CD14-positive monocyte (primary cell): ENCODE measurements at regions not wholly inside any gene's neighbourhood (a gene's known extent, or its start where the extent isn't known, plus 50 kb on each side); places are given as distances from the start of the nearest gene placed in this dataset.

Experiments used
- DNase-seq, 3 donors: peaks; one replicate each; pipeline ENCODE4 v3.0.0-alpha.2; 2011 to 2022
- H2AFZ ChIP-seq: 2 replicates; pipeline ENCODE4 v1.6.0; 2012; ENCODE audit warnings: mild to moderate bottlenecking, low read depth, low read length, inconsistent platforms; ENCODE audit not compliant: insufficient read depth, poor library complexity, severe bottlenecking
- H3K27ac ChIP-seq, 2 donors: 1 replicate in 1 of 2; 2 replicates in 1 of 2; pipeline ENCODE4 v1.5.1; 2012 to 2013; ENCODE audit warnings: low read length in 2 of 2, control low read depth in 1 of 2, inconsistent platforms in 1 of 2, low read depth in 1 of 2, mild to moderate bottlenecking in 1 of 2
- H3K27me3 ChIP-seq, 2 donors: one replicate each; pipeline versions ENCODE4 v1.6.0 to v1.6.1; 2011 to 2013; ENCODE audit warnings: low read length in 2 of 2; ENCODE audit not compliant: control insufficient read depth in 2 of 2, insufficient read depth in 2 of 2
- H3K36me3 ChIP-seq, 2 donors: replicated peaks in 1 of 2; 1 replicate in 1 of 2; 2 replicates in 1 of 2; pipeline versions ENCODE4 v1.5.1 to v1.6.1; 2012 to 2013; ENCODE audit warnings: low read length in 2 of 2, control low read depth in 1 of 2, inconsistent platforms in 1 of 2, mild to moderate bottlenecking in 1 of 2; ENCODE audit not compliant: insufficient read depth in 2 of 2, control insufficient read depth in 1 of 2
- H3K4me1 ChIP-seq, 2 donors: 1 replicate in 1 of 2; 2 replicates in 1 of 2; pipeline versions ENCODE4 v1.5.1 to v1.6.1; 2012 to 2013; ENCODE audit warnings: low read length in 2 of 2, control low read depth in 1 of 2, inconsistent platforms in 1 of 2, mild to moderate bottlenecking in 1 of 2, moderate library complexity in 1 of 2; ENCODE audit not compliant: insufficient read depth in 2 of 2, control insufficient read depth in 1 of 2
- H3K4me2 ChIP-seq: replicated peaks from 2 replicates; pipeline ENCODE3; 2012; ENCODE audit warnings: low read length, moderate library complexity, mild to moderate bottlenecking; ENCODE audit not compliant: poor library complexity, severe bottlenecking; ENCODE audit errors: extremely low read depth
- H3K4me3 ChIP-seq, 3 experiments: fragments of 200-600 bp in 1 of 3; sonication (generic) in 1 of 3; replicated peaks in 1 of 3; 1 replicate in 2 of 3; 2 replicates in 1 of 3; pipeline ENCODE4 v1.5.1; 2011 to 2013; ENCODE audit warnings: low read length in 3 of 3, mild to moderate bottlenecking in 3 of 3, control low read depth in 2 of 3, low read depth in 2 of 3, inconsistent platforms in 1 of 3, moderate library complexity in 1 of 3
- H3K79me2 ChIP-seq: 2 replicates; pipeline ENCODE4 v1.6.0; 2012; ENCODE audit warnings: mild to moderate bottlenecking, control low read depth, inconsistent platforms, low read length, moderate library complexity; ENCODE audit not compliant: insufficient read depth
- H3K9ac ChIP-seq: 2 replicates; pipeline ENCODE4 v1.6.0; 2017; ENCODE audit warnings: low read length, mild to moderate bottlenecking; ENCODE audit not compliant: insufficient read depth, poor library complexity, severe bottlenecking
- H3K9me3 ChIP-seq, 2 donors: replicated peaks in 1 of 2; 1 replicate in 1 of 2; 2 replicates in 1 of 2; pipeline versions ENCODE4 v1.5.1 to v1.6.1; 2012 to 2013; ENCODE audit warnings: low read length in 2 of 2, control low read depth in 1 of 2; ENCODE audit not compliant: control insufficient read depth in 1 of 2, insufficient read depth in 1 of 2
- H4K20me1 ChIP-seq: 2 replicates; pipeline ENCODE4 v1.6.0; 2012; ENCODE audit warnings: mild to moderate bottlenecking, low read length, control low read depth, moderate library complexity; ENCODE audit not compliant: insufficient read depth
- H3K27ac Mint-ChIP-seq, 7 donors: one replicate each; pipeline ENCODE4 v1.8.0; 2020; ENCODE audit warnings: mild to moderate bottlenecking in 7 of 7, mixed read lengths in 7 of 7, moderate library complexity in 6 of 7, inconsistent platforms in 2 of 7
- H3K27me3 Mint-ChIP-seq, 3 donors: one replicate each; pipeline ENCODE4 v1.8.0; 2021 to 2022; ENCODE audit warnings: low read depth in 3 of 3, mild to moderate bottlenecking in 3 of 3, mixed read lengths in 3 of 3, moderate library complexity in 3 of 3, inconsistent platforms in 1 of 3
- H3K36me3 Mint-ChIP-seq, 2 donors: one replicate each; pipeline ENCODE4 v1.8.0; 2020; ENCODE audit warnings: mixed read lengths in 2 of 2, inconsistent platforms in 1 of 2, mild to moderate bottlenecking in 1 of 2
- H3K4me1 Mint-ChIP-seq: one replicate; pipeline ENCODE4 v1.8.0; 2020; ENCODE audit warnings: mild to moderate bottlenecking, mixed read lengths
- H3K4me3 Mint-ChIP-seq, 2 donors: one replicate each; pipeline ENCODE4 v1.8.0; 2020; ENCODE audit warnings: mild to moderate bottlenecking in 2 of 2, mixed read lengths in 2 of 2, moderate library complexity in 1 of 2
- H3K9me3 Mint-ChIP-seq, 7 donors: one replicate each; pipeline ENCODE4 v1.8.0; 2020 to 2022; ENCODE audit warnings: mixed read lengths in 7 of 7, mild to moderate bottlenecking in 6 of 7, moderate library complexity in 6 of 7, inconsistent platforms in 2 of 7
- WGBS: methylation state at CpG from one replicate; pipeline ENCODE4 v1.1.5; 2013; ENCODE audit warnings: missing lambda C conversion rate; ENCODE audit not compliant: insufficient coverage; 5-methylcytosine and 5-hydroxymethylcytosine counted together
- intact Hi-C, 2 donors: fragments of 100-400 bp; cut with micrococcal nuclease; formaldehyde crosslinking; loops; one replicate each; pipeline versions ENCODE4 v1.15.0 to v1.15.1; 2023
- TF ChIP-seq, protein P1 (sequence below): fragments of 200-600 bp; IDR thresholded peaks from one replicate; pipeline ENCODE4 v1.8.0; 2022; ENCODE audit warnings: antibody characterized with exemption, mild to moderate bottlenecking

- Histone ChIP-seq H3K36me3 (no peaks in the 10 kb centered on the region), H3K4me1 (no peaks in the 10 kb centered on the region), H3K27me3 (no peaks in the 10 kb centered on the region), H3K27ac (no peak overlapping the region), H3K9ac (no peak overlapping the region), H4K20me1 (no peaks in the 10 kb centered on the region), H2AFZ (no peak overlapping the region), H3K79me2 (no peaks in the 10 kb centered on the region), H3K4me3 (no peak overlapping the region), H3K9me3 (peaks cover 0 to 3% of the 10 kb centered on the region in 2 donors), H3K4me2 (no peak overlapping the region)
- no peak overlapping the region for H3K27ac Mint-ChIP-seq
- intact Hi-C loops = no loop called here
- H3K4me3 Mint-ChIP-seq = no peak overlapping the region
- TF ChIP-seq, protein P1, sequence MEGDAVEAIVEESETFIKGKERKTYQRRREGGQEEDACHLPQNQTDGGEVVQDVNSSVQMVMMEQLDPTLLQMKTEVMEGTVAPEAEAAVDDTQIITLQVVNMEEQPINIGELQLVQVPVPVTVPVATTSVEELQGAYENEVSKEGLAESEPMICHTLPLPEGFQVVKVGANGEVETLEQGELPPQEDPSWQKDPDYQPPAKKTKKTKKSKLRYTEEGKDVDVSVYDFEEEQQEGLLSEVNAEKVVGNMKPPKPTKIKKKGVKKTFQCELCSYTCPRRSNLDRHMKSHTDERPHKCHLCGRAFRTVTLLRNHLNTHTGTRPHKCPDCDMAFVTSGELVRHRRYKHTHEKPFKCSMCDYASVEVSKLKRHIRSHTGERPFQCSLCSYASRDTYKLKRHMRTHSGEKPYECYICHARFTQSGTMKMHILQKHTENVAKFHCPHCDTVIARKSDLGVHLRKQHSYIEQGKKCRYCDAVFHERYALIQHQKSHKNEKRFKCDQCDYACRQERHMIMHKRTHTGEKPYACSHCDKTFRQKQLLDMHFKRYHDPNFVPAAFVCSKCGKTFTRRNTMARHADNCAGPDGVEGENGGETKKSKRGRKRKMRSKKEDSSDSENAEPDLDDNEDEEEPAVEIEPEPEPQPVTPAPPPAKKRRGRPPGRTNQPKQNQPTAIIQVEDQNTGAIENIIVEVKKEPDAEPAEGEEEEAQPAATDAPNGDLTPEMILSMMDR = no peak
- H3K27me3 Mint-ChIP-seq = peaks cover 0 to 1% (median 0%) of the 10 kb centered on the region in 3 donors
- peaks cover 0 to 4% (median 2%) of the 10 kb centered on the region in 7 donors for H3K9me3 Mint-ChIP-seq
- no peaks in the 10 kb centered on the region for H3K4me1 Mint-ChIP-seq
- no peak for DNase-seq
- WGBS = no CpG with 5 or more reads among the region's 1 CpG
- H3K36me3 Mint-ChIP-seq = no peaks in the 10 kb centered on the region
Observed at GRCh38 chr5:107043665-107044064, 627.1 kb downstream of the EFNA5 start.

- H3K27me3 ChIP-seq = no peaks in the 10 kb centered on the region
- no peaks in the 10 kb centered on the region for H3K36me3 ChIP-seq
- no peaks in the 10 kb centered on the region for H3K4me1 ChIP-seq
- H3K4me3 Mint-ChIP-seq = no peak overlapping the region
- H3K4me1 Mint-ChIP-seq = no peaks in the 10 kb centered on the region
- no peak for DNase-seq
- intact Hi-C loops = no loop called here
- H3K27ac Mint-ChIP-seq = no peak overlapping the region
- H2AFZ ChIP-seq = no peak overlapping the region
- peaks cover 3 to 4% of the 10 kb centered on the region in 2 donors for H3K9me3 ChIP-seq
- no peak overlapping the region for H3K4me2 ChIP-seq
- H3K27me3 Mint-ChIP-seq = peaks cover 0 to 5% (median 0%) of the 10 kb centered on the region in 3 donors
- H4K20me1 ChIP-seq = no peaks in the 10 kb centered on the region
- no peak overlapping the region for H3K9ac ChIP-seq
- H3K27ac ChIP-seq = no peak overlapping the region
- H3K4me3 ChIP-seq = no peak overlapping the region
- H3K9me3 Mint-ChIP-seq = peaks cover 0 to 4% (median 2%) of the 10 kb centered on the region in 7 donors
- no peaks in the 10 kb centered on the region for H3K36me3 Mint-ChIP-seq
- H3K79me2 ChIP-seq = no peaks in the 10 kb centered on the region
- TF ChIP-seq, protein P1 = no peak
Observed at GRCh38 chr5:107040907-107041306, 629.8 kb downstream of the EFNA5 start.
